GM21526 (cell line): ENCODE measurements at regions not wholly inside any gene's neighbourhood (a gene's known extent, or its start where the extent isn't known, plus 50 kb on each side); places are given as distances from the start of the nearest gene placed in this dataset.

Source experiments
- ATAC-seq: cut with Tn5 transposase; IDR thresholded peaks from one replicate; pipeline ENCODE4 v1.9.1; 2021; ENCODE audit warnings: moderate library complexity; ENCODE audit not compliant: unreplicated experiment, low FRiP score

DNA sequence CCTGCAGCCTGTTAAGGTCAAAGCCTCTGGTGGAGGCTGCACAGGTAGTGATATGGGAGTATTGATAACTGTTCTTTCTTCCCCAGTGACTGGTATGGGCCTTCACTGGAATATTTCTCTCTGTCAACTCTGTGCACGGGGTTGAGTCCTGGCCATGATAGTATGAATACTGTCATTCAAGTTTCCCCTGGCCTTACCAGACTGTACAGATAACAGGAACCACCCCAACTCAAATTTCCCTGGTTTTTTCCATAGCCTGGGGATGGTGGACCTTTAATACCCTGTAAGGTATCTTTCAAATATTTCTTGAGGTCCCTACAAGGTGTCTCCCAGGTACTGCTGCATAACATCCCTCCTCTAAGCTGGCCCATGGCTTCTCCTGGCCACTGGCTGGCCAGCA lies 51.4 kb upstream of the TNFAIP3 start:
- no peak for ATAC-seq

DNA sequence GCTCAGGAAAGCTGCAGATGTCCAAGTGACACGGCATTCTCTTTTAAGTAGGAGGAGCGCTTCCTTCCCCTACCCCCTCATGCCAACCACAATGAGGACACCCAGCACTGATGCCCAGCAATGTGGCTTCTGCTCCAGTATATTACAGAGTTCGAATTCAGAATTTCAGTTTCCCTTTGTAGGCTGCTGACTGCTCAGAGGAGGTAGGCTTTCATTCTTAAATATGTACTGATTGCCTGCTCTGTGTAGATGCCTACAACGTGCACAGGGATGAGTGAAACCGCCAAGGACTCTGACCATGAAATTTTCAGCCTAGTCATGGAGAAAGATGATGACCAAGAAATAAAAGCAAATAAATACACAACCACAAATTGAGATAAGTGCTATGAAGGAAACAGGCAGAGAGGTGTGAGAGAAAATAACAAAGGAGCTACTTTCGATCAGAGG lies 50.9 kb upstream of the TNFAIP3 start:
- ATAC-seq, result no peak

DNA sequence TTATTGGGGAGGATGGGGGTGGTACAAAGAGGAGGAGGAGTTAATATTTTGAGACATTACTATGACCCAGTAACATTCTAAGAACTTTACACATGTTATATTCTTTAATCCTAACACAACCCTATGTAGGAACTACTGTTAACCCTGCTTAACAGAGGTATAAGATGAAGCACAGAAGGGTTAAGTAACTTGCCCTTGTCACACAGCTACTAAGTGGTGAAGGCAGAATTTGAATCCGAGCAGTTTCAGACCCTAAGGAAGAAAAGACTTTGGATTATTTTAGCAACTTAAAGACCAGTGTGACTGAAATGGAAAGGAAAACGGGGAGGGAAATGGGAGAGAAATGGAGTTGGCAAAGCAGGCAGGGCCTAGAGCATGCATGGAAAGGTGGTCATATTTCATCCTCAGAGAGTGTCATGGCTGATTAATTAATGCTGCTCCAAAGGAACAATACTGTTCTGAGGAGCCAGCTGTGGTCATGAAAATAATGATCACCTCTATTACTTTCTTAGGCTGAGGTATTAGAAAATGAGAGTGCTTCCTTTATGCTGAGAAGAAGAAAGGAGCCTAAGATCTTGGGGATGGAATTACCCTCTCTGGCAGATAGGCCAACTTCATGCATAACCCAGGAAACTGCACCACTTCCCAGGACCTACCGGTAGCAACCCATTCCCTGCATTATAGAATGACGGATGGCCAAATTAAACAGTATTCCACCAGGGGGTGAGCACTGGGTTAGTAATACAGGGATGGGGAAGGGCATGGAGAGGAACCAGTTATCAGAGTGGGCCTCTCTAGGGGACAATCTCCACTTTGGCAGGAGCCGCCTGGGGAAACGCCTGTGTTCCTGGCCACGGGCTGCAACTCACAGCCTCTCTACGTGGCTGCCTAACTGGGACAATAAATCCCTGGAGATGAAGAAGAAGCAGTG lies 50.1 kb upstream of the TNFAIP3 start:
- no peak for ATAC-seq
